GM19043 (cell line): ENCODE measurements at regions not wholly inside any gene's neighbourhood (a gene's known extent, or its start where the extent isn't known, plus 50 kb on each side); places are given as distances from the start of the nearest gene placed in this dataset.

Experiments used
- ATAC-seq: cut with Tn5 transposase; IDR thresholded peaks from one replicate; pipeline ENCODE4 v1.9.1; 2021; ENCODE audit warnings: low read depth; ENCODE audit not compliant: unreplicated experiment

GRCh38 chr3:174758943-174759342 lies 100.2 kb upstream of the NAALADL2 start:
- no peak for ATAC-seq

GRCh38 chr3:174767406-174767805 lies 91.7 kb upstream of the NAALADL2 start:
- no peak for ATAC-seq

- ATAC-seq: no peak
Measured at GRCh38 chr3:174767853-174768382, 91.2 kb upstream of the NAALADL2 start.

GRCh38 chr3:174769171-174769570 lies 90.0 kb upstream of the NAALADL2 start:
- no peak for ATAC-seq

- ATAC-seq: no peak
Measured at GRCh38 chr3:174775603-174776002, 83.5 kb upstream of the NAALADL2 start.

- ATAC-seq: no peak
Measured at GRCh38 chr3:174776123-174776522, 83.0 kb upstream of the NAALADL2 start.

- no peak for ATAC-seq
Measured at GRCh38 chr3:174776636-174777035, 82.5 kb upstream of the NAALADL2 start.

GRCh38 chr3:174777813-174778212 lies 81.3 kb upstream of the NAALADL2 start:
- no peak for ATAC-seq

- no peak for ATAC-seq
Measured at GRCh38 chr3:174783502-174783901, 75.6 kb upstream of the NAALADL2 start.

GRCh38 chr3:174784206-174784934 lies 74.8 kb upstream of the NAALADL2 start:
- ATAC-seq: no peak

GRCh38 chr3:174786825-174787224 lies 72.3 kb upstream of the NAALADL2 start:
- ATAC-seq: no peak

- ATAC-seq: no peak
Measured at GRCh38 chr3:174791161-174791560, 68.0 kb upstream of the NAALADL2 start.

GRCh38 chr3:174792864-174793263 lies 66.3 kb upstream of the NAALADL2 start:
- ATAC-seq: no peak
